OCI-LY1 (cell line): ENCODE measurements at regions not wholly inside any gene's neighbourhood (a gene's known extent, or its start where the extent isn't known, plus 50 kb on each side); places are given as distances from the start of the nearest gene placed in this dataset.

Experiments
- EZH2 ChIP-seq: fragments of 200-600 bp; sonication (generic), shearing (Covaris generic); IDR thresholded peaks from 2 replicates; pipeline ENCODE4 v1.8.0; 2017; ENCODE audit warnings: borderline replicate concordance, mixed run types, mild to moderate bottlenecking, antibody characterized with exemption, low read length, moderate library complexity, mixed read lengths
- TF ChIP-seq, protein P1 (sequence below): fragments of 200-600 bp; sonication (generic), shearing (Covaris generic); IDR thresholded peaks from 2 replicates; pipeline ENCODE4 v1.5.1; 2017; ENCODE audit warnings: mild to moderate bottlenecking, antibody characterized with exemption, low read length, moderate library complexity, mixed read lengths

DNA sequence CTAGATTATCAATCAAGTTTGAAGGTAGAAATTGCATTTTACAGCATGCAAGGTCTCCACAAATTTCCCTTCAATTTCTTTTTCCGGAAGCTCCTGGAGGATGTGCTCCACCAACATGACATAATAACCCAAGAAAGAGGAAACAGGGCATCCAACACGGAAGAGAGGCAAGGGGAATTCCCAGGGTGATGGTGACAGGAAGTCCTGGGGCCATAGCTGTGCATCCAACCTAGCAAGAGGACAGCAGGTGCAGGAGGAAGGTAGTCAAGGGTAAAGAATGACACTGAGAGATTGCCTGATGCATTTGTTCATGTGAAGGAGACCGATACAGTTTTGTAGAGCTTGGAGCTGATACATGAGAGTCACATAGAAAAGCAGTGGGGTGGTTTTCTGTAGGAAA lies 115.7 kb upstream of the LSM6 start:
- TF ChIP-seq, protein P1, sequence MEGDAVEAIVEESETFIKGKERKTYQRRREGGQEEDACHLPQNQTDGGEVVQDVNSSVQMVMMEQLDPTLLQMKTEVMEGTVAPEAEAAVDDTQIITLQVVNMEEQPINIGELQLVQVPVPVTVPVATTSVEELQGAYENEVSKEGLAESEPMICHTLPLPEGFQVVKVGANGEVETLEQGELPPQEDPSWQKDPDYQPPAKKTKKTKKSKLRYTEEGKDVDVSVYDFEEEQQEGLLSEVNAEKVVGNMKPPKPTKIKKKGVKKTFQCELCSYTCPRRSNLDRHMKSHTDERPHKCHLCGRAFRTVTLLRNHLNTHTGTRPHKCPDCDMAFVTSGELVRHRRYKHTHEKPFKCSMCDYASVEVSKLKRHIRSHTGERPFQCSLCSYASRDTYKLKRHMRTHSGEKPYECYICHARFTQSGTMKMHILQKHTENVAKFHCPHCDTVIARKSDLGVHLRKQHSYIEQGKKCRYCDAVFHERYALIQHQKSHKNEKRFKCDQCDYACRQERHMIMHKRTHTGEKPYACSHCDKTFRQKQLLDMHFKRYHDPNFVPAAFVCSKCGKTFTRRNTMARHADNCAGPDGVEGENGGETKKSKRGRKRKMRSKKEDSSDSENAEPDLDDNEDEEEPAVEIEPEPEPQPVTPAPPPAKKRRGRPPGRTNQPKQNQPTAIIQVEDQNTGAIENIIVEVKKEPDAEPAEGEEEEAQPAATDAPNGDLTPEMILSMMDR = no peak
- no peak for TF ChIP-seq EZH2
